ENCODE measurements at regions not wholly inside any gene's neighbourhood (a gene's known extent, or its start where the extent isn't known, plus 50 kb on each side); places are given as distances from the start of the nearest gene placed in this dataset.

DNA sequence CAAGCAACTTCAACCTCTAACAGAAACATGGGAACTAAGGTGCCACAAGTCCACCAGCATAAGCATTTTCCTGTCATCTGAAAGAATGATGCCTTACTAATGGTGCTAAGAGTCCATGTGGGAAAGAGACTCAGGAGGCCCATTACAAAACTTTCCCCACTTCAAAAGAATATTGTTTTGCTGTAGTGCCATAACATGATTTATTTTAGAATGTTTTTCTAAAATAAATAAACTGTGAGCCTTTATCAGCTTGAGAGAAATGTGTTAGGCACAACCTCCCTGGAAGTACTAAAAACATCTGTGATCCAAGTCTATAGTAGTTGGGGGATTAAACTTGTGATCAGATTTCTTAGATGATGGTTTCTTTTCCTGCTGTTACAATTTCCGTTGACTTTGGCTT lies 330.1 kb upstream of the MAP3K7 start:
- H3K27ac ChIP-seq: no peak overlapping the region
- no peaks in the 10 kb centered on the region for H3K9me3 ChIP-seq
- DNase-seq: no peak
- TF ChIP-seq, protein P1, sequence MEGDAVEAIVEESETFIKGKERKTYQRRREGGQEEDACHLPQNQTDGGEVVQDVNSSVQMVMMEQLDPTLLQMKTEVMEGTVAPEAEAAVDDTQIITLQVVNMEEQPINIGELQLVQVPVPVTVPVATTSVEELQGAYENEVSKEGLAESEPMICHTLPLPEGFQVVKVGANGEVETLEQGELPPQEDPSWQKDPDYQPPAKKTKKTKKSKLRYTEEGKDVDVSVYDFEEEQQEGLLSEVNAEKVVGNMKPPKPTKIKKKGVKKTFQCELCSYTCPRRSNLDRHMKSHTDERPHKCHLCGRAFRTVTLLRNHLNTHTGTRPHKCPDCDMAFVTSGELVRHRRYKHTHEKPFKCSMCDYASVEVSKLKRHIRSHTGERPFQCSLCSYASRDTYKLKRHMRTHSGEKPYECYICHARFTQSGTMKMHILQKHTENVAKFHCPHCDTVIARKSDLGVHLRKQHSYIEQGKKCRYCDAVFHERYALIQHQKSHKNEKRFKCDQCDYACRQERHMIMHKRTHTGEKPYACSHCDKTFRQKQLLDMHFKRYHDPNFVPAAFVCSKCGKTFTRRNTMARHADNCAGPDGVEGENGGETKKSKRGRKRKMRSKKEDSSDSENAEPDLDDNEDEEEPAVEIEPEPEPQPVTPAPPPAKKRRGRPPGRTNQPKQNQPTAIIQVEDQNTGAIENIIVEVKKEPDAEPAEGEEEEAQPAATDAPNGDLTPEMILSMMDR (IDR thresholded peaks at IDR 0.05): no peak
- no peak for ATAC-seq
- WGBS, 3 donors: 28 to 42% (median 30%) methylated on average over 1 of the region's 1 CpG
- intact Hi-C loops (cut with DNase I): no loop called here
- no peaks in the 10 kb centered on the region for H3K4me1 ChIP-seq
- no peaks in the 10 kb centered on the region for H3K27me3 ChIP-seq (ENCODE audit: insufficient read depth in 3 of 3, low read length in 2 of 3)
- no peaks in the 10 kb centered on the region for H3K36me3 ChIP-seq (ENCODE audit: insufficient read depth in 1 of 2, low read depth in 1 of 2)
- no peak overlapping the region for H3K4me3 ChIP-seq

DNA sequence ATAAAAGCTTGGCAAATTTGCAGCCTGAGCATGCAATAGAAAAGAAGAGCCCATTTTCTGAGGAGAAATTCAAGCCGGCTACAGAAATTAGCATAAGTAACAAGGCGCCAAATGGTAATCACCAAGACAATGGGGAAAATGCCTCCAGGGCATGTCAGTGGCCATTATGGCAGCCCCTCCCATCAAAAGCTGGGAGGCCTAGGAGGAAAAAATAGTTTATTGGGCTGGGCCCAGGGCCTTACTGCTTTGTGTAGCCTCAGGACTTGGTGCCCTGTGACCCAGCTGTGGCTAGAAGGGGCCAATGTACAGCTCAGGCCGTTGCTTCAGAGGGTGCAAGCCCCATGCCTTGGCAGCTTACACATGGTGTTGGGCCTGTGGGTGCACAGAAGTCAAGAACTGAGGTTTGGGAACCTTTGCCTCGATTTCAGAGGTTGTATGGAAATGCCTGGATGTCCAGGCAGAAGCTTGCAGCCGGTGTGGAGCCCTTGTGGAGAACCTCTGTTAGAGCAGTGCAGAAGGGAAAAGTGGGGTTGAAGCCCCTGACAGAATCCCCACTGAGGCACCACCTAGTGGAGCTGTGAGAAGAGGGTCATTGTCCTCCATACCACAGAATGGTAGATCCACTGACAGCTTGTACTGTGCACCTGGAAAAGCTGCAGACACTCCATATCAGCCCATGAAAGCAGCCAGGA lies 328.5 kb upstream of the MAP3K7 start:
- whole genome bisulfite sequencing, 3 donors: 70 to 84% (median 73%) methylated on average over 5 of the region's 5 CpGs
- ATAC-seq: no peak
- no peak for DNase-seq
- Histone ChIP-seq H3K4me3 (no peak overlapping the region), H3K4me1 (no peaks in the 10 kb centered on the region), H3K27ac (no peak overlapping the region), H3K27me3 (ENCODE audit: insufficient read depth in 3 of 3, low read length in 2 of 3) (no peaks in the 10 kb centered on the region), H3K36me3 (ENCODE audit: insufficient read depth in 1 of 2, low read depth in 1 of 2) (no peaks in the 10 kb centered on the region), H3K9me3 (no peaks in the 10 kb centered on the region)
- TF ChIP-seq, protein P1 (IDR thresholded peaks at IDR 0.05): no peak
- intact Hi-C loops (cut with DNase I): no loop called here

DNA sequence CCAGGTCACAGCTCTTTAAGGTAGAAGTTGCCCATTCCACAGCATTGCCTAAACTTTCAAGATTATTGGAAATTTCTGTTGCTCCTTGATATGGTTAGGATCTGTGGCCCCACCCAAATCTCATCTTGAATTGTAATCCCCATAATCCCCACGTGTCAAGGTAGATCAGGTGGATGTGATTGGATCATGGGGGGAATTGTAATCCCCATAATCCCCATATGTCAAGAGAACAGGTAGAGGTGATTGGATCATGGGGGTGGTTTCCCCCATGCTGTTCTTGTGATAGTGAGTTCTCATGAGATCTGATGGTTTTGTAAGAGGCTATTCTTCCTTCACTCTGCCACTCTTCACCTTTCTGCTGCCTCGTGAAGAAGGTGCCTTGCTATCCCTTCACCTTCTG lies 327.4 kb upstream of the MAP3K7 start:
- 66 to 78% (median 73%) methylated on average over 2 of the region's 2 CpGs for WGBS, 3 donors
- Histone ChIP-seq H3K4me1 (no peaks in the 10 kb centered on the region), H3K27ac (no peak overlapping the region), H3K4me3 (no peak overlapping the region), H3K27me3 (ENCODE audit: insufficient read depth in 3 of 3, low read length in 2 of 3) (no peaks in the 10 kb centered on the region), H3K36me3 (ENCODE audit: insufficient read depth in 1 of 2, low read depth in 1 of 2) (no peaks in the 10 kb centered on the region), H3K9me3 (no peaks in the 10 kb centered on the region)
- no peak for DNase-seq
- intact Hi-C loops (cut with DNase I): no loop called here
- no peak for ATAC-seq
- TF ChIP-seq, protein P1 (IDR thresholded peaks at IDR 0.05): no peak

DNA sequence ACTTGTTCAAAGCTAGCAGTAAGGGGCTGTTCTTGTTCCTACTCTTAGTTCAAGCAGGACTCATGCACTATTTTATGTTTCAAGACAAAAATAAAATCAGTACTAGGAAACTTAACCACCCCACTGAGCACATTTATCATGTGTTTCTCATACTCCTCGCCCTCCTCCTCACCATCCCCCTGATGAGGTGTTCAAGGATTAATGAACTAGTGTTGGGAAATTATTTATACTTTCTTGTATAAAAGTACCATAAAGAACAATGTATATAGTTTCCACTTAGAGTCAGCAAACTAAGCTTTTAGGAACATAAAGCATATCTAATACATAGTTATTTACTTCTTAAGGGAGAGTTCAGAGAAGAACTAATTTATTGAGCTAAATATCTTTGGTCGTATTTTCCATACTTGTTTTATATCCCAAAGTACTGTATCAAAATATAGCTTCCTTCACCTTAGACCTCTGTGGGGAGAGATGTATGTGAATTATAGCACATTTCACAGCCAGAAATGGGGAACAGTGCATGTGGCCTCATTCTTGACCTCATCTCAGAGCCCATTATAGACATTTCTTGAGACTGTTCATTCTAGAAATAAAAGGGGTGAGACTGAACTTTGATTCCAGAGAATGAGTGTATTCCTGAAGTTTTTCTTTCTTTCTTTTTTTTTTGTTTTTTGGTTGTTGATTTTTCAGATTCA lies 326.5 kb upstream of the MAP3K7 start:
- intact Hi-C loops (cut with DNase I): no loop called here

More for the DNA sequence above, 326.5 kb upstream of the MAP3K7 start:
- no peak overlapping the region for H3K27ac ChIP-seq
- DNase-seq (no peak), ATAC-seq (no peak)
- TF ChIP-seq, protein P1 (IDR thresholded peaks at IDR 0.05): no peak
- H3K36me3 ChIP-seq (ENCODE audit: insufficient read depth in 1 of 2, low read depth in 1 of 2): no peaks in the 10 kb centered on the region
- WGBS, 3 donors: 73 to 77% (median 74%) methylated on average over 2 of the region's 2 CpGs
- no peaks in the 10 kb centered on the region for H3K27me3 ChIP-seq (ENCODE audit: insufficient read depth in 3 of 3, low read length in 2 of 3)
- H3K9me3 ChIP-seq: no peaks in the 10 kb centered on the region
- no peak overlapping the region for H3K4me3 ChIP-seq
- H3K4me1 ChIP-seq: no peaks in the 10 kb centered on the region
